ENCODE measurements at regions not wholly inside any gene's neighbourhood (a gene's known extent, or its start where the extent isn't known, plus 50 kb on each side); places are given as distances from the start of the nearest gene placed in this dataset.

- no peaks in the 10 kb centered on the region for H3K9me3 ChIP-seq (ENCODE audit: control insufficient read depth, insufficient read depth, low read depth, low read length)
- H3K36me3 ChIP-seq (ENCODE audit: control insufficient read depth, insufficient read depth, low read length) = no peaks in the 10 kb centered on the region
- H3K4me3 ChIP-seq (ENCODE audit: low read depth in 2 of 2, low read length in 2 of 2) = no peak overlapping the region
- POLR2A ChIA-PET = no interaction called here
- no peak for DNase-seq (ENCODE audit: low read depth, low spot score)
- intact Hi-C loops (cut with micrococcal nuclease; ENCODE audit: unreplicated experiment) (no loop called here), in situ Hi-C loops (cut with HindIII; ENCODE audit: low pct_unique_long_range_greater_than_20kb, low sequenced_read_pairs) (no loop called here)
- no peak overlapping the region for H3K27ac ChIP-seq (ENCODE audit: low read length)
- no peaks in the 10 kb centered on the region for H3K27me3 ChIP-seq (ENCODE audit: control insufficient read depth, insufficient read depth, low read length)
- TF ChIP-seq SIN3A (IDR thresholded peaks at IDR 0.05; ENCODE audit: borderline replicate concordance, insufficient read depth, low read depth, low read length) (no peak), TCF7L2 (IDR thresholded peaks at IDR 0.05; ENCODE audit: low read depth, low read length) (no peak), CTCF (IDR thresholded peaks at IDR 0.05) (no peak), POLR2AphosphoS5 (IDR thresholded peaks at IDR 0.05; ENCODE audit: low read depth, low read length) (no peak), REST (IDR thresholded peaks at IDR 0.05; ENCODE audit: insufficient read depth in 1 of 2, low read depth in 2 of 2, low read length in 1 of 2) (no peak)
- H3K4me1 ChIP-seq (ENCODE audit: control insufficient read depth, insufficient read depth, low read length) = no peaks in the 10 kb centered on the region
- no peak for ATAC-seq
- no TSS peak for BruUV-seq (replicated peaks)
- CTCF ChIA-PET = no interaction called here
These were observed 341.4 kb downstream of the KLF12 start for GRCh38 chr13:73792796-73793195.

- in situ Hi-C loops (cut with HindIII; ENCODE audit: low pct_unique_long_range_greater_than_20kb, low sequenced_read_pairs) = no loop called here
- POLR2A ChIA-PET = no interaction called here
- no TSS peak for BruUV-seq (replicated peaks)
- H3K36me3 ChIP-seq (ENCODE audit: control insufficient read depth, insufficient read depth, low read length) = no peaks in the 10 kb centered on the region
- TF ChIP-seq SIN3A (IDR thresholded peaks at IDR 0.05; ENCODE audit: borderline replicate concordance, insufficient read depth, low read depth, low read length) (no peak), POLR2AphosphoS5 (IDR thresholded peaks at IDR 0.05; ENCODE audit: low read depth, low read length) (no peak), TCF7L2 (IDR thresholded peaks at IDR 0.05; ENCODE audit: low read depth, low read length) (no peak), REST (IDR thresholded peaks at IDR 0.05; ENCODE audit: insufficient read depth in 1 of 2, low read depth in 2 of 2, low read length in 1 of 2) (no peak), CTCF (IDR thresholded peaks at IDR 0.05) (no peak)
- H3K27me3 ChIP-seq (ENCODE audit: control insufficient read depth, insufficient read depth, low read length) = no peaks in the 10 kb centered on the region
- no peaks in the 10 kb centered on the region for H3K4me1 ChIP-seq (ENCODE audit: control insufficient read depth, insufficient read depth, low read length)
- no peak overlapping the region for H3K27ac ChIP-seq (ENCODE audit: low read length)
- DNase-seq (ENCODE audit: low read depth, low spot score) (no peak), ATAC-seq (no peak)
- H3K4me3 ChIP-seq (ENCODE audit: low read depth in 2 of 2, low read length in 2 of 2) = no peak overlapping the region
- intact Hi-C loops (cut with micrococcal nuclease; ENCODE audit: unreplicated experiment) = no loop called here
- no peaks in the 10 kb centered on the region for H3K9me3 ChIP-seq (ENCODE audit: control insufficient read depth, insufficient read depth, low read depth, low read length)
- CTCF ChIA-PET = no interaction called here
These were observed 351.5 kb downstream of the KLF12 start for GRCh38 chr13:73782450-73783449.
